Loucy (cell line): ENCODE measurements at regions not wholly inside any gene's neighbourhood (a gene's known extent, or its start where the extent isn't known, plus 50 kb on each side); places are given as distances from the start of the nearest gene placed in this dataset.
"Not testable (repeated sequence)": the region's sequence is repeated elsewhere in the genome, so short reads cannot be mapped to it uniquely, and the experiment has no call there.

Experiments used
- EZH2phosphoT487 ChIP-seq: fragments of 200-600 bp; IDR thresholded peaks from 2 replicates; pipeline ENCODE4 v1.6.1; 2018; ENCODE audit warnings: antibody characterized with exemption, mild to moderate bottlenecking, moderate library complexity, borderline replicate concordance
- TF ChIP-seq, protein P1 (sequence below): fragments of 200-600 bp; sonication (generic); conservative IDR thresholded peaks from 2 replicates; pipeline ENCODE4 v1.5.1; 2014; ENCODE audit warnings: mild to moderate bottlenecking, antibody characterized with exemption, low read length

DNA sequence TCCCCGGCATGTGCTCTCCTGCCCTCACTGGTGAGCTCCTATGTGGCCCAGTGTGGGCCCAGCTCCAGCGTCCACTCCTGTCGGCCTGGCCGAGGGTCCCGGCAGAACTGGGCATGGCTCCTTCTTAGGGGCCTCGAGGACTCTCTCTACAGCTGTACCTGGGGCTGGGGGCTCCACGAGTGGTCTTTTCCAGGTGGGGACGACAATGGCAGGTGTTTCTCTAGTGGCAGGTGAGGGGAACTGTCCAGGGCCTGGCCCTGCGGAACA lies 376.4 kb downstream of the TMEM121 start:
- TF ChIP-seq, protein P1, sequence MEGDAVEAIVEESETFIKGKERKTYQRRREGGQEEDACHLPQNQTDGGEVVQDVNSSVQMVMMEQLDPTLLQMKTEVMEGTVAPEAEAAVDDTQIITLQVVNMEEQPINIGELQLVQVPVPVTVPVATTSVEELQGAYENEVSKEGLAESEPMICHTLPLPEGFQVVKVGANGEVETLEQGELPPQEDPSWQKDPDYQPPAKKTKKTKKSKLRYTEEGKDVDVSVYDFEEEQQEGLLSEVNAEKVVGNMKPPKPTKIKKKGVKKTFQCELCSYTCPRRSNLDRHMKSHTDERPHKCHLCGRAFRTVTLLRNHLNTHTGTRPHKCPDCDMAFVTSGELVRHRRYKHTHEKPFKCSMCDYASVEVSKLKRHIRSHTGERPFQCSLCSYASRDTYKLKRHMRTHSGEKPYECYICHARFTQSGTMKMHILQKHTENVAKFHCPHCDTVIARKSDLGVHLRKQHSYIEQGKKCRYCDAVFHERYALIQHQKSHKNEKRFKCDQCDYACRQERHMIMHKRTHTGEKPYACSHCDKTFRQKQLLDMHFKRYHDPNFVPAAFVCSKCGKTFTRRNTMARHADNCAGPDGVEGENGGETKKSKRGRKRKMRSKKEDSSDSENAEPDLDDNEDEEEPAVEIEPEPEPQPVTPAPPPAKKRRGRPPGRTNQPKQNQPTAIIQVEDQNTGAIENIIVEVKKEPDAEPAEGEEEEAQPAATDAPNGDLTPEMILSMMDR, result not testable (repeated sequence)
- not testable (repeated sequence) for TF ChIP-seq EZH2phosphoT487
